Inflammatory macrophage (primary cell): ENCODE measurements at regions not wholly inside any gene's neighbourhood (a gene's known extent, or its start where the extent isn't known, plus 50 kb on each side); places are given as distances from the start of the nearest gene placed in this dataset.

Experiments used
- DNase-seq, 2 donors: peaks; one replicate each; pipeline ENCODE4 v3.0.0-alpha.2; 2020 to 2022

DNA sequence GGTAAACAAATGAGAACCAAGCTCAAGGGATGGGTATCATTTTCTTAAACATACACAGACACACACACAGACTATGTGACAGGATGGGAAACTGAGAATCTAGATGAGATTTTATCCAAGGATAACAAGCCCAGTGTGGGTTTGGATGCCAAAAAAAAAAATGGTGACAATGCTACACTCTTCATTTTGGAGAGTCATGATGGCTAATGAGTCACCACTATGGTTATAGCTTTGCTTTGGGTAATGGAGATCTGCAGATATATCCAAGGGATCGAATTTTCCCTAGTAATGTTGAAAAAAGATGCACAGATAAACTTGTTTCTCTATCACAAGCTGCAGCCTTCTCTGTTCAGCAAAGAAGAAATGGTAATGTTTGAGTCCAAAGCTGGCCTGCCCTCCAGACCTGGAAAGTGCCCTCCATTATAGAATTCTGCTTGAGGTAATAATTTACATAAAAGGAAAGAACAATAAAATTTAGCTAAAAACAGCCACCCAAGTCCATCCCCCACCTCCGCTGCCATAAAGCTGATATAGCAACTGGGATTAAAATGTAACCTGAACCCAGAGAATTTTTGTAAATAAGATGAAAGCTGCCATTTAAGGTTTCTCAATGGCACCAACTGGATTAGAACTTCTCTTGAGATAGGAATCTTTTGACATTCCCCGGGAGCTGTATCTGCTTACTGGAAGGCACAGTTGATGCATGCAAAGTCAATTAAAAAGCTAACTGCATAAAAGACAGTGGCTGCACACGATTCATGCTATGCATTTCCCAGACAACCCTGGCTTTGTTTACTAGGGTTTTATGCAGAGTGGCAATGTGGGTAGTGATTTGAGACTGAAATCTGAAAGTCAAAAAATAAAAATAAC, 395.2 kb upstream of the LYPLAL1 start:
- no peak for DNase-seq

DNA sequence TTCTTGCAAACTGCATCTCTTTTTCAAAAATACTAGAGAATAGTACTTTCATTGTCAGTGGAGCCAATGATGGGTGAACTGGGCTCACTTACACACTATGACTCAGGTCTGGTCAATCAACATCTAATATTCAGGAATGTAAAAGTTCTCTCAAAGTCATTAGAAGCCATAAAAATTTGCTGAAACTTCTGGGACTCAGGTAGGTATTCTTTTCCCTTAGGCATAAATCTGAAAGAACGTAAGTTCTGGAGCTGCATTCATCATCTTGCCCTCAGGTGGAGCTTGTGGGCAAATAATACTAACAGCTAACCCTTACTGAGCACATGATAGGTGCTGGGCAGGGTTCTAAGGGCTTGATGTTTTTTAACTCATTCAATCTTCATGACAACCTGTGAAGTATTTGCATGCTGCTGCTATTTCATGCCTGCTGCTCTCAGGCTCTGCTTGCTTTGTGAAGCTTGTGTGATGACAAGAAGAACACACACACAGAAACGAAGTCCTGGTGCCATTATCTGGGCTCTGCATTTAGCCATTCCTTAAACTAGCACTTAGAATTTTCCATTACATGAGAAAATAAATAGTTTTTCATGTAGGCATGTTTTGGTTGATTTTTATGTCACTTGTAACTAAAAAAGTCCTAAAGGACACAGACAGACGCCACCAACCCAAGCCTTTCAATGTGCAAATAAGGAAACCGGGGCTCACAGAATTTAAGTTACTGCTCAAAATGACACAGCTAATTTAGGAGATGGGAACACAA, 394.2 kb upstream of the LYPLAL1 start:
- DNase-seq, result no peak

DNA sequence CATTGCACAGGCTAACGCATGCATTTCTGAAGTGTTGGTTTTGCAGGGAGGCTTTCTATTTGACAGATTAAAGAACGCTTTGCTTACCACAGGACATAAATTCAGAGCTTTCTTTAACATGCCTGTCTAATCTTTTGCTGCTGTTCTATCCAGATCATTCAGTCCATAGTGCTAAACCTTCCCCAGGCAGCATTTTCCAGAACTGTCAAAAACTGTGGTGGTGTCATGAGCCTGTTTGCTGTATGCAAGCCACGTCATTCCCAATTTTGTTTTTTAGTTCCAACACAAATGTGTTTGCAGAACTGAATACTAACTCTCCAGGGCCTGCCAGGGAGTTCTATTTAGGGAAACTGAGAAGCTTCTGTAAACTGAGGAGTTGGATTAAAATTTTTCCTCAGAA, 390.5 kb upstream of the LYPLAL1 start:
- DNase-seq, result no peak

DNA sequence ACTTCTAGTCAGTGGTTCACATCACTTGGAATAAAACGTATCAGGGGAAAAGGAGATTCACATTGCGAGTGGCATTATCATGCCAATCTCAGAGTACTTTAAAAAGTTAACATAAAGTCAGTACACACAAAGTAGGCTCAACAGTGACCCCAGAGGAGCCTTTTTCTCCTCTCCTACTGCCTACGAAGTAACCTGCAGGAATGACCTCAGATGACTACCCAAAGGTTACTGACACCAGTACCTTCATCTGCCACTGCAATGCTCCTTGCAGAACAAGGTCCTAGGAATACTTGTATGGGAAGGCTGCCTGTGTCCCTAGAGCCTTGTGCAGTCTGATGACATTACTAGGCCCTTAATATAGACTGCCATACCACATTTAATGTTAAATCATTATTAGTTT, 389.8 kb upstream of the LYPLAL1 start:
- DNase-seq, result no peak

DNA sequence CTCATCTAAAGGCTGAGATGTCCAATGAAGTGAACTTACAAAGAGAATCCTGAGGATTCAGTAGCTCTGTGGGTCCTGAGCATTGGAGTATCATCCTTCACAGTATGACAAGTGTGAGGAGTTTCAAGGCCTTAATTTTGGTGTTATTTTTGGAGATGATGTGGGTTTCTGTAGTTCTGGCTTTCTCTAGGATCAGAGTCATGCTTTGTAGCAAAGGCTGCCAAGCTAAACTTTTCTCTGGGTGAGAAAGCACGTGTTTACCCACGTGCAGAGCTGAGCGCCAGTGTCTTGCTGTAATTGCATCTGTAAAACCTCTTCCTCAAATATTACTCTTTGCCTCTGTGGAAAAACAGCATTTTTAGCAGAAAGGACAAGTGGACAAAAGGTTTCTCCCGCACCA, 387.8 kb upstream of the LYPLAL1 start:
- DNase-seq, result no peak

DNA sequence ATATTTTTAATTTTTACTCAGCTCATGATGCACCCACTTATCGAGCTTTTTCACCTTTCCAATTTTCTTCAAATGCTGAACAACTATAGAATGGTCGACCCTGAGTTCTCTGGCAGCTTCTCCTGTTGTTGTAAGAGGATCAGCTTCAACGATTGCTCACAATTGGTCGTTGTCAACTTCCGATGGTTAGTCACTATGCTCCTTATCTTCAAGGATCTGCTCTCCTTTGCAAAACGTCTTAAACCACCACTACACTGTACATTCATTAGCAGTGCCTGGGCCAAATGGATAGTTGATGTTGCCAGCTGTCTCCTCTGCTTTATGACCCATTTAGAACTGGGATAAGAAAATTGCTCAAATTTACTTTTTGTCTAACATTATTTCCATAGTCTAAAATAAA, 385.9 kb upstream of the LYPLAL1 start:
- no peak for DNase-seq

DNA sequence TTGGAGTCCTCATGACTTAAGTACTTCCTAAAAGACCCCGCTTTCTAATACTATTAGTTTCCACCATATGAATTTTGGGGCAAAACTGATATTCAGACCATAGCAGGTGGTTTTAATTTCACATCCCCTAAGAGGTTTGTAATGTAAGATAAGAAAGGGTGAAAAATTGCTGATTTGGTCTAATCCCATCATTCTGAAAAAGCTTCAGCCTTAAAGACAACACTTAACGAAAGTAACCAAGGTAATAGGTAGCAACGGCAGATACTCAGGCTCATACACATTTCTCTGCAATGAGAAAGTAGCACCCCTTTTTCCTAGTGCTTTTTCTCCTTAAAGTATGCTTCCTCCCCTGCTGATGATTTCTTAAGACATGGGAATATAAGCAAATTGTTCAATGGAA, 376.9 kb upstream of the LYPLAL1 start:
- no peak for DNase-seq

DNA sequence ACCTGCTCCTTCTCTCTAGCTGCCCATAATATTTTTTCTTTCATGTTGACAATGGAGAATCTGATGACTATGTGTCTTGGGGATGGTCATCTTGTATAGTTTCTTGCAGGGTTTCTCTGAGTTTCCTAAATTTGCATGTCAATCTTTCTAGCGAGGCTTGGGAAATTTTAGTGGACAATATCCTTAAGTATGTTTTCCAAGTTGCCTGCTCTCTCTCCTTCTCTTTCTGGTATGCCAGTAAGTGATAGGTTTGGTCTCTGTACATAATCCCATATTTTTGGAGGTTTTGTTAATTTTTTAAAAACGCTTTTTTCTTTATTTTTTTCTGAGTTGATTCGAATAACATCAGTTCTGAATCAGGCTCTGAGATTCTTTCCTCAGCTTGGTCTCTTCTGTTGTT, 370.9 kb upstream of the LYPLAL1 start:
- no peak for DNase-seq

DNA sequence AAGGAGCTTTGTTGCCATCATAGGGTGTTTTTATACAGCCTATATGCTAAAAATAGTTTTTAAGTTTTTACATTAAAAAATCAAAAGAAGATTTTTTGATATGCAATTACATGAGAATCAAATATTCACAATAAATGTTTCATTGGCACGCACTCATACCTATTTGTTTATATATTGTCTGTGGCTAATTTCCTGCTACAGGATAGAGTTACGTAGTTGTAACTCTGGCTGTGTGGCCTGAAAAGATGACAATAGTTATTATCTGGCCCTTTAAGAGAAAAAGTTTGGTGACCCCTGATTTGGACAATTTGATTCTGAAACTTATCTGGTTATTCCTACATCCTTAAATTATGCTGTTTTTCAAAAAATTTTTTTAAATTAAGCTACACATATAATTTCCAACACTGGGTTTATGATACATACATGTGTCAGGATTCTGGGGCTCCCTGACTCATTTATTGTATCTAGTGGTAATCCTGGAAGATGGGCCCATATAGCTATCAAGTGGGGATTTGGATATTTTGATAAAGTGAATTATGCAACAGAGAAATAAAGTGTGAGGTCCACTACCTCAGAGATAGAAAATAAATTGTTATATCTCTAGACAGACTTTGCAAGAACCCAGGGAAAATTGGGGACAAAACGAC, 370.2 kb upstream of the LYPLAL1 start:
- DNase-seq, result no peak

DNA sequence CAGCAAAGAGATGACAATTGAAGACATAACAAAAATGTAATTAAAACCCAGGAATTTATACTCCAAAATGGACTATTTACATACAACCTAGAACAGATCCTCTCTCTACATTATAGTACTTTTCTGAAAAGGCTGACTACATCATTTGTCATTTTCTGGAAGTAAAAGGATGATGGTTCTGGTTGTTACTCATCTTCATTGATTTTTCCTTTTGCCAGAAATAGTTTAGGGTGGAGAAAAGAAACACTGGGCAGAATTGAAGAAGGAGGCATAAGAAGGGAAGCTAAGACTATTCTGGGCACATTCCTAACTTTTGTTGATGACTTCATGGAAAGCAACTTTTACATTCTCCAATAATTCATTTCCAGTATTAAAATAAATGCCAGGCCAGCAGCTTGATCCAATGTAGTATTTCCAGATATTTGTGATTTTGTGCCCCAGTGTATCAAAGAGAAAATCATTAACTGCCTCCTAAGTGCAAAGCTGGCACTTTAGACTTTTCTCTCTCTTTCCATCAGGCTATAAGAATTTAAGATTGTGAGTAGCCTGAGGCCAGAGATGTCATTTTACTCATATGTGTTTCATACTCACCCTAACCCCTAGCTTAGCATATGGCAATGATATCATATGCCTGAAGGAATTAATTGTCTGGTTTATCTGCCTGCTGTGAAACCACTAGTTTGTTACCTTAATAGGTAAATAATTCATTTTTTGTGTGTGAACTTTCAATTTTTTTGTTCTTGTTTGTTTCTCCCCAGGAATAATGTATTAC, 369.5 kb upstream of the LYPLAL1 start:
- DNase-seq, result no peak

DNA sequence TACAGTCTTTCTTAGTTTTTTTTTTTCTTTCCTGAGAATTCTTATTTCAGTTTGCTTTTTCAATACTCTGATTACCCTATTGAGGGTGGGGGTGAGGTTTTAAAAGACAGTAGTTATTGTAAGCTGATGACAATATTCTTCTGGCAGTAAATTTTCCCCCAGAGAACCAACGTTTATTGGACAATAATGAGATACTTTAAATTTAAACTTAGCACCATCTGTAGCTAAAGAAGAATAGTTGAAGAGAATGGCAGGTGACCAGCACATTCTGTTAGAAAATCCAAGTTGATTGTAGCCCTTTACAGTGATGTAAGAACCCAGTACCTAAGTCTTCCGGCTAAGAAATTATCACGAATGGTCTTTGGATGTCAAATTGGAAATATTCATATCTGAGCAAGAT, 364.6 kb upstream of the LYPLAL1 start:
- no peak for DNase-seq

DNA sequence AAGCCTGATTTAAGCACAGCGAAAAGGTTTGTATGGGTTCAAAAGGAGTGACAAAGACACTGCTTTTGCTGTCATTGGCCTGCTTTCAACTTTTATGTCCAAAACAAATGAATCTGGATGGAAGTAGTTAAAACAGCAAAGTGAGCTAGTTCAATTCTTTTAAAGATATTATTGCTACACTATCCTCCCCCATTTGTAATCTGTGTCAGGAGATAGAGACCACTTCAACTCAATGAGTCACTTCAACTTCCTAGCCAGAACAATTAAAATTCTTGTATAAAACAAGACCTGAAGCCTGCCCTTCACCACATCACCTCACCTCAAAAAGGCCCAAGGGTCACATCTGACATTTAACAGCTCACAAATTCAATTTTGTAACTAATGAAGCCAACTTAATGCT, 364.1 kb upstream of the LYPLAL1 start:
- DNase-seq, result no peak

DNA sequence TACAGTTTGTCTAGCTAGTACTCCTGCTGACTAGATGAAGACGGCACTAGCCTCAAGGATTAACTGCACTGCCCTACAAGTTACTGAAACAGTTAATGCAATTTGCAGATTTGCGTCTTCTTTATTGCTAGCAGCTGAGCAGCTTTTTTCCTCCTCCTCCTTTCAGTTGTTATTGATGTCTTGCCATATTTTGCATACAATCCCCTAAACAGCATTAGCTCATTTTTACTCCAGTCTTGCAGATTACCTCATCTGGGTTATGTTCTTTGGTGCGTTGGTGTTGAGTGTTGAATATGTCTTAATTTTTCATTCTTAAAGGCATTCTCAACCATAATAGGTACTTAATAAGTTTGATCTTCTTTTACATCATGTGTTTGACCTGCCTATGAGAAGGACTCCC, 363.4 kb upstream of the LYPLAL1 start:
- DNase-seq, result no peak

DNA sequence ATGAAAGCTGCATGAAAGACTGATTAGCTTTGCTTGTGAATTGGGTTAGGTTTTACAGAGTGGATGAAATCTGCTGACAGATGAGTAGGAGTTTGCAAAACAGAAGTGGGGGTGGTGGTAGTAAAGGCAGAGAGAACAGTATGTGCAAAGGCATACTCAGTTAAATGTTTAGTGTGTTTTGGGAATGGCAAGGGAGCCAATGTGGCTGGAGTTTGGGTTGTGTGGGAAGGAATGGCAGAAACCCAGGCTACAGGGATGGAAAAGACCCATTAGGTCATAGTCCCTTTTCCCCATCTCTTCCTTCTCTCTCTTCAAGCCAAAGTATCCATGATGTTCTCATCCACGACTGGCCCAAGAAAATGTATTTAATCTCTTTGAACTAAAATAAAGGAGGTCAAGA, 362.2 kb upstream of the LYPLAL1 start:
- no peak for DNase-seq

DNA sequence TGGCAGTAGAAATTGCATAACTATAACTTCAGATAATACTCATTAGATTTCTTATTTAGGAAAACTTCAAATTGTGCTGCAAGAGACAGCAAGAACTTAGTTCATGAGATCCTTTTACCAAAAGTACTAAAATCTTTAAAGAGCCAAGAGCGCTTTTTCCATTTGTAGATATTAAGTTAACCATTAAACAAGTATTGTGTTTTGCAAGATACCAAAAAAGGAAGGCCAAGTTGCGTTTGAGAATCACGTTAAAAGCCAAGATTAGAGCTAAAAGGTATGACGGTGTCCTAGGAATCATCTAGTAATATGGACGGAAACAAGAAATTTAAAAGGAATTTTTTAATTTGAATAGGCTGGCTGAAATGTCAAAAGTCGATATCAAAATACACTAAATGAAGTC, 361.3 kb upstream of the LYPLAL1 start:
- DNase-seq, result no peak

DNA sequence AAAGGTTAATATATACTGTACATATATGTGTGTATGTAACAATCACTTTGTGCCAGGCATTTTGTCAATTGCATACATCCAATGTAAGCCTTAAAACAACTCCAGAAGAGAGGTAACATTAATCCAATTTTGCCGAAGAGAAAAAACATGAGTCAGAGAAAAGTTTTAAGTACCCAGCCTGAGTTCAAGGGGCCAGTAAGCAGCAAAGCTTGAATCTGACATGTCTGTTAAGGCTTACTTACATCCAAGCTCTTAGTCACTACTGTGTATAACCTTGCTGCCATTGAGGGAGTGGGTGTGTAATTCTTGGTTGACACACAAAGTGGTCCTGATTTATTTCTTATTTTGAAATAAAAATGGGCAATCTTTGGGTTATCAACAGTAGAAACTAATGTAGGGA, 360.4 kb upstream of the LYPLAL1 start:
- no peak for DNase-seq

DNA sequence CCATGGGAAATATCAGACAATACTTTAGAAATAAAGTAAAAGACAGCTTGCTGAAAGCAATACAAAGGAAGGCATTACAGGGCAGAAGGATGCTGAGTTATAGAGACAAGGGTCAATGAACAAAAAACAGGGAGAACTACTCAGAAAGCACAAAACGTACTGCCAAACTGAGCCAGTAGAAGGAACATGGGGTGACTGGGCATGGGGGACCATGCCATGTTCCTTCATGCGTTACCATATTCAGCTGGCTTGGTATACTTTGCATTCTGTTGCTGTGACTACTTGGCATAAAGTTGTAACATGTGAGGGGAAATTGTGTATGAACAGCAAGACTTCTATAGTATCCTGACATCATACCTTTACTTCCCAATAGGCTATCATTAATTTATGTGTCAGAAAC, 358.6 kb upstream of the LYPLAL1 start:
- no peak for DNase-seq

DNA sequence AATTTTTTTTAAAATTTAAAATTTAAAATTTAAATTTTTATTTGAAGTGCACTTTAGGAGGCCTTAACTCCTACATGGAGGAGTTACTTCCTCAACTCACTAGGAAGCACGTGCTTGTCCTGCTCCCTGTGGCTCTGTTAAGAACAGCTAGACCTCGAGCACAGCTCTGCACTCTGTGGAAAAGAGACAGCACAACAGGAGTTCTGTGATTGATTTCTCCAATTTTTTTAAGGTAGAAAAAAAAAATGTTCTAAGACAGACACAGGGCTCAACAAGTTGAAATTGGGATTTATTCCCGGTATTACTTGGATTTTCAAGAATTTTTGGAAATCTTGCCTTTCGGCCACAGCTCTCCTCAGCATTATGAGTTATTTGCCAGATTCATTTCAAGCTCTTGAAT, 356.6 kb upstream of the LYPLAL1 start:
- DNase-seq, result no peak

DNA sequence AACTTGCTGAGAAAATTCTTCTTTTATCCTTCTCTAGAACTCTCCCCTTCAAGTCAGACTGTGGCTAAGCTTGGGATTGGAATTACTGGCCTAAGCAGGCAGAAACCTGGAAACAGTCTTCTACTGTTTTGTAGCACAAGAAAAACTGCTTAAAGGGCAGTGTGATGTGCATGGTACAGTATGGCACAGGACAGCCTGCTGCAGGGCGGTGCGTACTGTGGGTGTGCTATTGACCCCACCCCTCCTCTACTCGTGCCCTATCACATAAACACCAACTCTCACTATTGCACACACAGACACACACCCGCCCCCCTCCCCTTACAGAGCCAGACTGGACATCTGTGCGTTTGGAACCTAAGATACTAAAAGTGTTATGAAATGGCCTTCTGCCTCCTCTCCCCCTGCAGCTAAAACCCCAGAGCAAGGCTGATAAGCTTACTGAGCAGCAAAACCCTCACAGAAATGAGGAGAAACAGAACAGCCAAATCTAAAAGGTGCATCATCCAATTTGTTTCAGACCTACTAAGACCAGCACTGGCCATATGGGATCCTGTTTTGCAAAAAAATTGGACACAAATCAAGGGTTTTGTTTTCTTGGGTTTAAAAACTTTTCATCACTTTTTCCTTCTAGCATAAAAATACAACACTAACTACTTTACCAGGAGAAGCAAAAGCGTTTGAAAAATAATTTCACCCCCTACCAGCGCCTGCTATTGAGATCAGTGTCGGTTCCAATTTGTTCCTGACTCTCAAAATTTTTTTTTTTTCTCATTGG, 355.8 kb upstream of the LYPLAL1 start:
- DNase-seq, result no peak

DNA sequence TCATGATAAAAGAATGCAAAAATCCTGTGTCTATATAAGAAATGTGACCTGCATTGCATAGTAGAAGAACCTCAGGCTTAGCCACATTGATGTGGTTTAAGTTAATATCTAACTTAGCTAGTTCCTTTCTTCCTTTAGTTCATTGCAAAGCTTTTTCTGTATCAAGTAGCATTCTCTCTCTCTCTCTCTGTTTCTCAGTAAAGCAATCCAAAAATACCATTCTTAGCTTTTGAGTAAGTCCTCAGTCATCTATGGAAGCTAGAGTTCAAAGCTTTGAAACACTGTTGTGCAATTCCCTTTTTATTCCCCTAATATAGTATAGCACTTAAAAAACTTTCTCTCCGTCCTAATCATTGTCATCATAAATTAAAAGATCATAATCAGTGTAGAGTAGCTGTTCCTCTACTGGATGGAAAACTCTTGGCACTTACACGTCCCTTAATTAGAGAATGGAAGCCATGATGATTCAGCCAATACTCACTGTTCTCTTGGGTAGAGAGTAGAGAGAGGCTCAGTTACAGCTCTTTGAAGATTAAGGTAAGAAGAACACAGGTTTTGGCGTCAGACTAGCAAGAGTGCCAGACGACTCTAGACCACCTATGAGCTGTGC, 350.3 kb upstream of the LYPLAL1 start:
- DNase-seq, result no peak

DNA sequence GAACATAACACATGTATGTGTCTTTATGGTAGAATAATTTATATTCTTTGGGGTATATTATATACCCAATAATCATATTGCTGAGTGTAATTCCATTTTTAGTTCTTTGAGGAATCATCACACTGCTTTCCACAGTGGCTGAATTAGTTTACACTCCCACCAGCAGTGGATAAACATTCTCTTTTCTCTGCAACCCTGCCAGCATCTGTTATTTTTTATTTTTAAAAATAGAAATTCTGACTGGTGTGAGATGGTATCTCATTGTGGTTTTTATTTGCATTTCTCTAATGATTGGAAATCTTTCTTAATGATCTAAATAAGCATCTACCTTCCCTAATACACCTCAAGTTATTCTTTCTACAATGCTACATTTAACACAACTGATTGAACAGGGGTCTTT, 346.2 kb upstream of the LYPLAL1 start:
- DNase-seq, result no peak
